GM18519 (cell line): ENCODE measurements at regions not wholly inside any gene's neighbourhood (a gene's known extent, or its start where the extent isn't known, plus 50 kb on each side); places are given as distances from the start of the nearest gene placed in this dataset.

Experiments
- ATAC-seq: cut with Tn5 transposase; IDR thresholded peaks from one replicate; pipeline ENCODE4 v1.9.1; 2021; ENCODE audit warnings: mild to moderate bottlenecking, moderate library complexity; ENCODE audit not compliant: unreplicated experiment, low FRiP score

DNA sequence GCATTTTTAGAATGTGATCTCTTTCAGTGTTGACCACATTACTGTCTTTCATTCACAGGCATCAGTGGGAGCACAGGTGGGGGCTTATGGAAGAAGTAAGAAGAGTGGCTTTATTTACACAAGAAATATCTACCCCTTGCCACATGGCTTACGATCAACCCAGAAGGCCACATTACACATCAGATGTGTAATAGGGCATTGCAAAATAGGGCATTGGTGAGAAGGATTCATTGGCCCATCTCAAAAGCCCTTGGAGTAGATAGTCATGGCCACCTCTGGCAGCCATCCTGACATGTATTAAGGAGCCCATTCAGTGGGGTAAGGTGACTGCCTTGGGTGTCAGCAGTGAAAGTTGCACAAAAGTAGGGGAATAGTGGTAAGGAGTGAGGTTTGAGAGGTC lies 97.5 kb downstream of the MAFB start:
- ATAC-seq: no peak

DNA sequence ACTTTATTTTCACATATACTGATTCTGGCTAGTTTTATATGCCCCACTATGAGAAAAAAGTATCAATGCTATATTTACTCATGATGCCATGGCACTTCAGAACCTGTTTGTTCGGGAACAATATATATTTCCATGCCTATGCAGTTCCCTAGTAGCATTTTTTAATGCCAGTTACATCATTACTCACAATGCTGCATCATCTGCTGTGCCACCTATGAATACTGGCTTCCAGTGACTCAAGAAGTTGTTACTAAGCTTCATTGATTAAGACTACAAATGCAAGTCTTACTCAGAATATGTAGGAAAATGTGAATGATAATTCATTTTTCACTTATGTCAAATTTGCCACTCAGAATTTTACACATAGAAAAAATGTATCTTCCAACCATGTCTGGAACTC lies 97.9 kb downstream of the MAFB start:
- no peak for ATAC-seq

DNA sequence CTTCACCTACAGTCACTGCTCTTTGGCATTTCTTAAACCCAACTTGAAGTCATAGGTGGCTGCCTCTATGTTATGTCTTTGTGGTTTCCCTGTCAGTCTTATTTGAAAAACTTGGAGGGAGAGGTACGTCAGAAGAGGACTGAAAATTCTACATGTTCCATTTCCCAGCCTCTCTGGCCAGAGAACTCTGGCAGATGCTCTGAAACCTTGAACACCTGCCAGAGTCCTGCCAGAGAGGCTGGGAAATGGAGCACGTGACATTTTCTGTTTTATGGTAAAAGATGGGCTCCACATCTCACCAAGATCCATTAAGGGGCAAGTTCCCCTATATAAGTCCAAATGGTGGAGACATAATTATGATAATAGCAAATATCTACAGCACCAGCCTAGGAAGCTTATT lies 99.5 kb downstream of the MAFB start:
- ATAC-seq: no peak

DNA sequence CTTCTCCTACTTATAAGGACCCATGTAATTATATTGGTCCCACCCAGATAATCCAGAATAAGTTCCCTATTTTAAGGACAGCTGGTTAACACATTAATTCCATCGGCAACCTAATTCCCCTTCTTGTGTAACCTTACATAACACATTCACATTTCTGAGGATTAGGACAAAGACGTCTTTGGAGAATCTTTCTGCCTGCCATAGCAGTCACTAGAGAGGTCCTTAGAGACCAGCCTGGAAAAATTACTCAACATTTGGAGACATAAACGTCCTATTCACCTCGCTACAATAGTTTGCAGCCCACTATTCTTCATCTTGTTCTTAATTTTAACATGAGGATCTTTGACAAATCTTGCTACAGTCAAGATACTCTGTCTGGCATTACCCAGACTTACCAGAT lies 100.1 kb downstream of the MAFB start:
- ATAC-seq: no peak

DNA sequence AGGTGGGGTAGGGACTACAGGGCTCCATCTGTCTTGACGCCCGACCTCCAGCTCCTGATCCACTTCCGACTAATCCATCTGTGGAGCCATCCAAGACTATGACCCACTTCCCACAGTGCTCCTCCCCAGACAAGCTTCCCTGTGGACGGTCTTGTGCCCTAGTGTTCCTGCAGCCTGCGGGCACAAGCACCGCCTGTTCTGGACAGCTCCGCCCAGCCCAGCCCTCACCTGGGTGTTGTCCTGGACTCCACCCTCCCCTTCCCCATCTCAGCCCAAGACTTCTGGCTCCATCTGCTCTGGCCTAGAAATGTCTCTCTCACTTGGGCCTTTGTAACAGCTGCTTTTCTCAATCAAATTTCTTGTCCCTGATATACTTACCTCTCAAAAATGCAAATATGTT lies 102.0 kb downstream of the MAFB start:
- ATAC-seq: no peak

DNA sequence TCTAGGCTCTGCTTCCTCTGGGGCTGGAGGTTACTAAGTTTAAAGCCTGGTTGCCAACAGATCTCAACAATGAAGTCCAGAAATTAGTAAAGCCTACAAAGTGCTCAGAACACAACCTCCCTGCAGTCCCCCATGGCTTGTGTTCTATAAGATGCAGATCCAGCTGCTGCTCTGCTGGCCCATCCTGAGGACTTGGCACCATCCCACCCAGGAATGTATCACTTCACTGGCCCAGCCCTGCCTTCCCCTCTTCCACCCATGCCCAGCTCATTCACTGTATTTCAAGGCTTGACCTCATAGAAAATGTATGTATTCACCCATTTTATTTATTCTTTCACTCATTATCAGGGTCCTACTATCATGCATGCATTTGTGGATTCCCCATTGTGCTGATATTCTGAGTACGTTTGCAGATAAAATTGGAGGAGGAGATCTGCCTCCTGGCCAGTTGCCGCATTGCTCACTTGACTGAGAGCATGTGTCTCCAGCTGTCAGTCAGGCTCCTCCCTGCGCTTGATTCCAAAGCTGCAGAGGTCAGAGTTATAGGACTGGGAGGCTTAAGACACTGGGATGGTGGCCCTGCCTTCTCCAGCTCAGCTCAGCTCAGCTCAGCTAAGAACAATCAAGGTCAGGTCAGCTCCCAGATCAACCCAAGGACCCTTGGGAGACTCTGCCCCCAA lies 104.8 kb downstream of the MAFB start:
- no peak for ATAC-seq

DNA sequence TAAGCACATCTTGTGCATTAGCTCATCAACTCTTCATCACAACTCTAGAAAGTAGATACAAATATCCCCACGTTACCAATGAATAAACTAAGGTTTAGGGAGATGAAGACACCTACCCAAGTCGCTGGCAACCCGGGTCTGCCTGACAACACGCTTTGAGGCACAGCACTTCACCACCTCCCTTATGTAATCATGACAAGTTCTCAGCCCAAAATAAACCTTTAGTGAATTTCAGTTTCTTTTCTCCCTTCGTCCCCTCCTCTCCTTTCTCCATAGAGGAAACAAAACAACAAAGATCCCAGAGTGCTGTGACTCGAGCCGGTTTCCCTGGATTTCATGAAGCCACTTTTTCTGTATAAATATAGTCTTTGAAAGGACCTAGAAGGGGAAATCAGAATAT lies 105.4 kb downstream of the MAFB start:
- no peak for ATAC-seq

DNA sequence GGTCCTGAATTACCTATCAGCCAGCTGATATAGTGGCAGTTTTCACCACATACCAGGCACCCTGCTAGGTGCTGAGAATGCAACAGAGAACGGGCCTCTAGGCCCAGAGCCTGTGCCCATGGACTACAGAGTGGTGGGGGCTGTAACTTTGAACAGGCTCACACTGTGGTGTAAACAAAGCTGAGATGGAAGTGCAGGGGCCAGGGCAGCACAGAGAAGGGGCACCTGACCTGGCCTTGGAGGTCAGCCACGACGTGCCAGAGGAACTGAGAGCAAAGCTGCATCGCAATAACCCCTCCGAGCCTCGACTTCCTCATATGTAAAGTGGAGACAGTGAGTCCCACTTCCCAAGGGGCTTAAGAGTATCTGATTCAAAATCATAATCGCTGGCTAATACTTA lies 105.8 kb downstream of the MAFB start:
- no peak for ATAC-seq

DNA sequence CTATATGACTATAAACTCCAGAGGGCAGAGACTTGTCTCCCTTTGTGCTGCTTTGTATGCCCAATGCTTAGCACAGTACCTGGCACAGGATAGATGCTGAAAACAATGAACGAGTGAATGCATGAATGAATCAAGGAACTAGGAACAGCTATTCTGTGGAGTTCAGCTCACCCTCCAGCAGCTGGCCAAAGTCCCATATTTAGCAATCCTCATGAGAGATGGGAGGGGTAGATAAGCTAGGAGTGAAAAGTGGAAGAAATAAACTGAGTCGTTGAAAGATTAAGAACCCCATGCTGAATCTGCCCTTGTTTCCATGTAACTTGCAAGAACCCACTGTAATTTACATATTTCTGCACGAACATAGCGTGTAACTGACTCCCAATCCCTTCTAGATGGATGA lies 106.5 kb downstream of the MAFB start:
- ATAC-seq: no peak

DNA sequence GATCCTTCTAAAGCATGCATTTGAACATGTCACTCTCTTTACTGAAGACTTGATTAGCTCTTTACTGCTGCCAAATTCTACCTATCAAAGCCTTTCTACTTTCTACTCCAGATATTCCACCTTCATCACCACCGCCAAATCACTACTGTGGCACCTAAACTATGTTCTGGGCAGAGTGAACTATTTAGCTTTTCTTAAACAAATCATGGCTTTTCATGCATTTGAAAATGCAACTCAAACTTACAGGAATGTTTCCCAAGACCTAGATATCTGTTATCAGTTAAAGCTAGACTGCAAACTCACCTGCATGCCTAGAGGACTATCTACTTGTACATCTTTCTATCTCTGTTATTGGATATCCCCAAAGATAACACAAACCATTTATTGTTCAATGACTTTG lies 109.3 kb downstream of the MAFB start:
- no peak for ATAC-seq

DNA sequence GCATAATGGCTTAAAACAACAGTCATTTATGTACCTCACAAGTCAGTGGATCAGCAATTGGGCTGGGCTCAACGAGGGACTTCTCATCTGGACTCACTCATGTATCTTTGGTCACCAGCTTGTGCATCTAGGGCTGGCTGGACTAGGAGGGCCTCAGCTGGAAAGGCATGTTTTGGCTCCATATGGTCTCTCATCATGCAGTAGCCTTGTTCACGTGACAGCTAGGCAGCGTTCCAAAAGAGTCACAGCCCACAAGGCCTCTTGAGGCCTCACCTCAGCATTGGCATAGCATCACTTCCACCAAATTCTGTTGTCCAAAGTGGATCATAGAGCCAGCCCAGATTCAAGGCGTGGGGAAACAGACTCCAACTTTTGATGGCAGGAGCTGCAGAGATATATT lies 110.1 kb downstream of the MAFB start:
- ATAC-seq: no peak

DNA sequence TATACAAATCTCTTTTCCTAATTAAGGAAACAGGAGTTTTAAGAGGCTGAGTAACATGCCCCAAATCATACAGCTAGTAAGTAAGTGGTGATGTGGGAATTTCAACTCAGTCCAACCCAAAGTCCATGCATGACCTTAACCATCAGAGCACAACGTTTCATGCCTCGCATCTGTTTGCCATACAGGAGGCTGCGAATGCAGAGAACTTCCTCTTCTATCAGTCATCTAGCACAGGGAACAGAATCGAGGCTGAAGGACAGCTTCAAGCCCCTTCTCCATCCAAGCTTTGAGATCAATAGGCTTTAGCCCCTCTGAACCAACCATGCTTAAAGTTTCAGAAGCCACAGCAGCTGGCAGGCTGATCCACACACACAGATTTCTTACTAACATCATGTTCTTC lies 113.2 kb downstream of the MAFB start:
- no peak for ATAC-seq

DNA sequence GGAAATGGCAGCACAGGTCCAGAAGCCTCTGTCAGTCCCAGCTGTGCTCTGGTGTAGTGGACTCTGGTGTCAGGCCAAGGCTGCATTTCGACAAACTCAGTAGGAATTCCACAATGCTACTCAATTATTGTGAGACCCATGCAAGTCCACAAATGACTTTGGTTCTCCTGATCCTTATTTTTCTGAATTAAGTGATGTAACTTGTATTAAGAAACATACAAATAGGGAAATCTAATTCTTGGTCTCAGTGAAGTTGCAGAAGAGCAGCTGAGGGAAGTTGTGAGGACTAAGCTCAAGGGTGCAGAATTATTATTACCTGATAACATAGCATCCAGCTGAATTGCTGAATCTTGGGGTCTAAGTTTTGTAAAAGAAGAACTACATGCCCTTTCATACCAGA lies 116.8 kb downstream of the MAFB start:
- ATAC-seq: no peak

DNA sequence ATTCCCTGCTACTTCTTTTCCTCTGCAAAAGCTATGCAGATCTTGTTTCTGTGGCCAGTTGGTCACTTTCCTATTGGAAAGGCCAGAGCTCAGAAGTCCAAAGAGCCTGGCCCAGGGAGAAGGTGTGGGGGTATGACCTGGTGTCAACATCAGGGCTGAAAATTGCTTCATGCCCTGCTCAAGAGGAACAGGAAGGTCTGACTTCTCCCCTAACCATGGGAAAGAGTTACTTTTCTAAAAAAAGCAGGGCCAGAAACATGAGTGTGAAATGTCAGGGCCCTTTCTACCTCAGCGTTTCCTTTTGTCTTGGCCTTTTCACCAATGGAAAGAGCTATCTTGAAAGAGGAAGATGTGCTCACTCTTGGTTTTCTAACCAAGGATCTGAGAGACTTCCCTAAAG lies 117.4 kb downstream of the MAFB start:
- no peak for ATAC-seq

DNA sequence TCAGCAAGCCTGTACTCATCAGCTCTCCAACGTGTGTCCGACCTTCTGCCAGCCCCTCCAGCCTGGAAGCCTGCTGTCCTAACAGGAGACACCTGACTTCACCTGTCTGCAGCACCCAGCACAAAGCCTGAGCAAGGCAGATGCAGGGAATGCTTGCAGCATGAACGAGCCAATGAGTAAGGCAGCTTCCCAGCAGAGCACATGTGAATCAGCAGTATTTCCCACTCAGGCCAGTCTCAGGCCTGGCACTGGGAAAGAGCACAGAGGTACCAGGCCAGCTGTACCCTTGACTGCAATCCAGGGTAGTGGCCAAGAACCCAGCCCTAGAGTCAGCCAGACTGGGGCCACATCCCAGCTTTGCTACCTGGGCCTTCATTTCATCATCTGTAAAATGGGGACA lies 120.8 kb downstream of the MAFB start:
- no peak for ATAC-seq

DNA sequence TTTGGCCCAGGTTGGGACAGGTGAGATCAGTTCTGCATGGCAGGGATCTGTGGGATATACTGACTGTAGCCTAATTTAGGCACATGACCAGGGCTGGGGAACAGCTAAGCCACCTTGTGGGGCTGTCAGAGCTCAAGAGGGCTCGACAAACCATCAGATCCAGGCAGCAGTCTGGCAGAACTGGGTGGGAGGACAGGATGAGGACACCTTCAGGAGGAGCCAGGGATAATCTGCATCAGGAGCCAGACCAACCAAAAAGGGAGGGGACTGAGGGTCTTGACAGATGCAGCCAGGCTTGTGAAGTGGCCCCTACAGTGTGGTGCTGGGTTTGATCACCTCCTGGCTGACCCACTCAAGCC lies 123.4 kb downstream of the MAFB start:
- ATAC-seq: no peak

DNA sequence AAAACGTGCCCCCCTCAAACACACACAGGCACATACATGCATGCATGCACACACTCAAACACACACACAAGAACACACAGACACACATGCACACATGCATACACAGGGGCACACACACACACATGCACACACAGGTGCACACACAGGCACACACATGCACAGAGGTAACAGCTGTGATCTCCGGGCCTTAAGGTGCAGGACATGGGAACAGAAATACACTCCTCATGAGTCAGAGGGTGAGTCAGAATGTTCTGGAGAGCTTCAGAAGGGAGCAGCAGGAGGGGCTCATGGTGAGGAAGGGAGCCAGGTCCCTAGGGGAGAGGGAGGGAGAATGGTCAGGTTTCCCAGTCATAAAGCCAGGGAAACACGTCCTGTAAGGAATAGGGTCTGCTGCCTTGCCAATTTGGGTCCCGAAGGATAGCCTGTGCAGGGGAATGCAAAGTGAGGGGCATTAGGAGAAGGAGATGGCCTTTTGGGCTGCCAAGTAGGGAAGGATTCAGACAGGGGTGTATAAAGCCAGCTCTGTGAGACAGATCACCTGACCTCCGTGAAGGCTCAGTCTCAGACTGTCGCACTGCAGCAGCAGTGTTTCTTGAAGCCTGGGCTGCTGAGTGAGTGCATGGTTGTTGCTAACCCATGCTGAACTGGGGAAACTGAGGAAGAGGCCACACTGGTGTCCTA lies 123.9 kb downstream of the MAFB start:
- ATAC-seq: no peak

DNA sequence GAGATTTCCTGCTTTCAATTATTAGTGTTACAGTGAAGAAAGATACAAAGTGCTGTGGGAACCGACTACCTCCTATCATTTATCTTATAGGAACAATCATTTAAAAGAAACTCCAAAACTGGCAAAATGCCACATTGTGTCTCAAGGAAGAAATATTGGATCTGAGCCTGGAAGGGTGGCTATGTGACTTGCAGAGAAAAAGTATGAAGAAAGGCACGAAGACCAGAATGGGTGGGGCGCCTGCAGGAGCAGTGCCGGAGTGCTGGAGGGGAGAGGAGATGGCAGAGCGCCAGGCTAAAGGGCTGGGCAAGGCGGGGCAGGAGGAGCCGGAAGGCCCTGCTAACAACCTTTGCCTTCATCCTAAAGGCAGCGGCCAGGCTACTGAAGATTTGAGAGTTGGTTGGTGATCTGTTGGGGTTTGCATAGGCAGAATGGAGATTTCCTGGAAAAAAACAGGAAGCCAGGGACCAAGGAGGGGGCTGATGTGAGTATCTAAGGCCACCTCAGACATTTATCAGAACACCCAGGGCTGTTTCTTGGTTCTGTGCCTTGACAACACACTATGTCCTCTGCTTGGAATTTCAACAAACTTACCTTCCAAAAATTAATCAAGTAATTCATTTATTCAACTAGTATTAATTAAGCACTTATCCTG lies 125.6 kb downstream of the MAFB start:
- no peak for ATAC-seq

DNA sequence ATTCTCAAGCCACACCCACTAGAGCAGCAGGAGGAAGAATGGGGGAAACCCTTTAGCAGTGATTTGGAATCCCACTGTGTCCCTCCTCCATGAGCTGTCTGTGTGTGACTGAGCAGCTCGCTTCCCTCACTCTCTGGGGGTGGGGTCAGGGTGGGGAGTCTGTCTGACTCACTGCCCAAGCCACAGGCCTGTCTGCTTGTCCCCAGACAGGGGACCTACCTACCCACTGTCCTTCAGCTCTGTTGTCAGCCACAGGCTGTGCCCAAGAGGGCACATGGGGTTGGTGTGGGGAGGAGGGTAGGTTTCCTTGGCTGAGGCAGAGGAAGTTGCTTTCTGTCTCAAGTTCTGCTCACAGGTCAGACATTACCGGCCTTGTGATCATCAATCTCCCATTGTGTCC lies 127.0 kb downstream of the MAFB start:
- ATAC-seq: no peak

DNA sequence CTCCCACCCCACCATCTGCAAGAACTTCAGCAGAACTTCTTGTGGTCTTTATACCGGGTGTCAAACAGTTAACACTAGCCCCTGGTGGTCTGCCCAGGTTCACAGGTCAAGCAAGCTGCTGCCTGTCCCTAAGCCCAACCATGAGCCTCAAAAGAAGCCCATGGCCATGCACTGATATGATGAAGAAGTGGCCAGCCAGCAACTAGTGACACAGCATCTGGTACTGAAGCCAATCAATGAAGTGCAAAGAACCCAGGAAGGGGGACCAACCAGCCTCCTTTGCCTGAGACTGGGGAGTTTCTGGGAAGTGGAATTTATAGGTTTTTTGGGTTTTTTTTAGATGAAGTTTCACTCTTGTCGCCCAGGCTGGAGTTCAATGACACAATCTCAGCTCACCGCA lies 127.8 kb downstream of the MAFB start:
- ATAC-seq: no peak

DNA sequence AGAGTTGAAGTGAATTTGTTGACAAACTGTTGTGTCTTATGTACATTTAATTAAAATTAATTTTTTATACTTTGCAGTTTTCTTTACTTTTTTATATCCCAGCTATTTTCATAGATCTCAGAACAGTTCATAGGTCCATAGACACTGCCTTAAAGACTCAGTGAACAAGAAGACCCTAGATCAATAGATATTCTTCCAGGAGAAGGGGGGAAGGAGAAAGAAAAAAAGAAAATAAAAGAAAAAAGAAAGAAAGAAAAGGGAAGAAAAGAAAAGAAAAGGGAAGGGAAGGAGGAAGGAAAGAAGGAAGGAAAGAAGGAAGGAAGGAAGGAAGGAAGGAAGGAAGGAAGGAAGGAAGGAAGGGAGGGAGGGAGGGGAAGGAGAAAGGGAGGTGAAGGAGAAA lies 130.8 kb downstream of the MAFB start:
- ATAC-seq: no peak

DNA sequence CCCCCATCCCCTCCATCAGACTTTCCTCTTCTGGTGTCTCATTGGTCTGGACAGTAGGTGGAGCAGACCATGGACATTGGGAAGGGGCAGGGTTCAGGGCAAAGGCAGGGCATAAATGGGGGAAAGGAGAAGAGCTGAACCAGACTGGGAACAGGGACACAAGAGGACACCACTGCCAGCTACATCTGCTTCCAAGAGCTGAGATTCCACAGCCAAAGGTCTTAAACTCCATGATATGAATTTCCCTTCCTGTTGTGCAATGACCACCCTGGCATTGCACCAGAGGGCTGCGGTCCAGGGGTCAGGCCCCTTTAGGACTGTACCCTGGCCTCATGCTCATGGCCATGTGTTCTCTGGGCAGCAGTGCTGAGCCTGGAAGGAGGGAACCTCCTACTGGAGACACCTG lies 137.9 kb downstream of the MAFB start:
- ATAC-seq: no peak
